ENCODE measurements at regions not wholly inside any gene's neighbourhood (a gene's known extent, or its start where the extent isn't known, plus 50 kb on each side); places are given as distances from the start of the nearest gene placed in this dataset.

- no peak for TF ChIP-seq POLR2AphosphoS5 (IDR thresholded peaks at IDR 0.05)
- TF ChIP-seq, protein P1, sequence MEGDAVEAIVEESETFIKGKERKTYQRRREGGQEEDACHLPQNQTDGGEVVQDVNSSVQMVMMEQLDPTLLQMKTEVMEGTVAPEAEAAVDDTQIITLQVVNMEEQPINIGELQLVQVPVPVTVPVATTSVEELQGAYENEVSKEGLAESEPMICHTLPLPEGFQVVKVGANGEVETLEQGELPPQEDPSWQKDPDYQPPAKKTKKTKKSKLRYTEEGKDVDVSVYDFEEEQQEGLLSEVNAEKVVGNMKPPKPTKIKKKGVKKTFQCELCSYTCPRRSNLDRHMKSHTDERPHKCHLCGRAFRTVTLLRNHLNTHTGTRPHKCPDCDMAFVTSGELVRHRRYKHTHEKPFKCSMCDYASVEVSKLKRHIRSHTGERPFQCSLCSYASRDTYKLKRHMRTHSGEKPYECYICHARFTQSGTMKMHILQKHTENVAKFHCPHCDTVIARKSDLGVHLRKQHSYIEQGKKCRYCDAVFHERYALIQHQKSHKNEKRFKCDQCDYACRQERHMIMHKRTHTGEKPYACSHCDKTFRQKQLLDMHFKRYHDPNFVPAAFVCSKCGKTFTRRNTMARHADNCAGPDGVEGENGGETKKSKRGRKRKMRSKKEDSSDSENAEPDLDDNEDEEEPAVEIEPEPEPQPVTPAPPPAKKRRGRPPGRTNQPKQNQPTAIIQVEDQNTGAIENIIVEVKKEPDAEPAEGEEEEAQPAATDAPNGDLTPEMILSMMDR (IDR thresholded peaks at IDR 0.05 in 8 of 11, conservative IDR thresholded peaks at IDR 0.05 in 3 of 11), result no peak
- TF ChIP-seq POLR2A (IDR thresholded peaks at IDR 0.05), result no peak
These were observed 110.2 kb upstream of the HAND1 start for GRCh38 chr5:154588091-154588774.

All from spleen (tissue), 7 donors.